Cardiac septum (tissue), 1 donor: ENCODE measurements at regions not wholly inside any gene's neighbourhood (a gene's known extent, or its start where the extent isn't known, plus 50 kb on each side); places are given as distances from the start of the nearest gene placed in this dataset.
A peak's percentile ranks its signal among the peaks of the same experiment; 100 is the strongest.
"Not testable (repeated sequence)": the region's sequence is repeated elsewhere in the genome, so short reads cannot be mapped to it uniquely, and the experiment has no call there.

Experiments
- DNase-seq: peaks from one replicate; pipeline ENCODE4 v3.0.0-alpha.2; 2020; ENCODE audit warnings: low spot score
- intact Hi-C: fragments of 100-400 bp; cut with DNase I; formaldehyde crosslinking; loops from one replicate; pipeline ENCODE4 v1.14.0; 2022
- donor health status: DM: no; HTN: no; CAD: no.

- DNase-seq: no peak
- intact Hi-C loops: no loop called here
These were observed 99.2 kb upstream of the RREB1 start for GRCh38 chr6:7008451-7008988.

DNA sequence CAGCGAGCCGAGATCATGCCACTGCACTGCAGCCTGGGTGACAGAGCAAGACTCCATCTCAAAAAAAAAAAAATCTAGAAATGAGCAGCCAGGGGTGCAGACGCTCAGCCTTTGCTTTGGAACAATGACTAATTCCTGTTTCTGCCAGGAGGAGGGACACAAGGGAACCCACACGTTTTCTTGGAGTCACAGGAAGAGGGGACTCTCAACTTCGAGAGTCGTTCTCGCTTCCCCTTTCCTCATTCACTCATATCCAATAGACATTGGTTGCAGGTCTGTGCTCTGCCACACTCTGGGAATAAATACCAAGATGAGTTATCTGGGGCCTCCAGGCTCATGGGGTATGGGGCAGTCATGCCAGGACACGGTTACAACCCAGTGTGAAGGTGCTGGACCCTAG is 91.5 kb upstream of the RREB1 start:
- DNase-seq: no peak

DNA sequence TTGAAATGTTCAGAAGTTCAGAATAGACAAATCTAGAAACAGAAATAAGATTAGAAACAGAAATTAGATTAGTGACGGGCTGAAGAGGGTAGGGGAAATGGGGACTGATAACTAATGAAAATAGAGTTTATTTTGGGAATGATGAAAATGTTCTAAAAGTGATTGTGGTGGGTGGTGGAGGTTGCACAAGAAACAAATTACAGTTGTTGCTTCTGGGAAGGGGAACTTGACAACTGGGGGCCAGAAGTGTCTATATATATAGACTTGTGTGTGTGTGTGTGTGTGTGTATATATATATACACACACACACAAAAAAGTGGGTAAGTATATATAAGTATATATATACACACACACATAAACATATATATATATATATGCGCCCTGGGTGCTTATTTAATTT is 86.5 kb upstream of the RREB1 start:
- no peak for DNase-seq
- intact Hi-C loops: no loop called here

More for the DNA sequence above, 91.5 kb upstream of the RREB1 start:
- intact Hi-C loops: no loop called here

DNA sequence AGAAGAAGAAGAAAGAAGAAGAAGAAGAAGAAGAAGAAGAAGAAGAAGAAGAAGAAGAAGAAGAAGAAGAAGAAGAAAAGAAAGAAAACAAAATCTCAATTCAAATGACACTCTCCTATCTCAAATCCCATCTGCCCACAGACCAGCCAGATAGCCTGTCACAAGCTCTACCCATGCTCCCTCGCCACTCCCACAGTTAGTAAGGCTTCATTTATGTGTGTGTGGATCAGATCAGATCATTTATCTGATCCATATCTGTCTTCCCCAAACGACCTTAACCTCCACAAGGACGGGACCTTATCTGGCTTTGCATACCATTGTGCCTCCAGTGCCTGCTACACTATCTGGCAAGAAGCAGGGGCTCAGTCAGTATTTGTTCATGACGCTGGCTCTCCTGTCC is 81.9 kb upstream of the RREB1 start:
- DNase-seq: no peak
- intact Hi-C loops: no loop called here

DNA sequence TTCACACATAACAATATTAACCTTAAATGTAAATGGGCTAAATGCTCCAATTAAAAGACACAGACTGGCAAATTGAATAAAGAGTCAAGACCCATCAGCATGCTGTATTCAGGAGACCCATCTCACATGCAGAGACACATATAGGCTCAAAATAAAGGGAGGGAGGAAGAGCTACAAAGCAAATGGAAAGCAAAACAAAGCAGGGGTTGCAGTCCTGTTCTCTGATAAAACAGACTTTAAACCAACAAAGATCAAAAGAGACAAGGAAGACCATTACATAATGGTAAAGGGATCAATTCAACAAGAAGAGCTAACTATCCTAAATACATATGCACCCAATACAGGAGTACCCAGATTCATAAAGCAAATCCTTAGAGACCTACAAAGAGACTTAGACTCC is 78.8 kb upstream of the RREB1 start:
- DNase-seq, intact Hi-C loops: not testable (repeated sequence)

DNA sequence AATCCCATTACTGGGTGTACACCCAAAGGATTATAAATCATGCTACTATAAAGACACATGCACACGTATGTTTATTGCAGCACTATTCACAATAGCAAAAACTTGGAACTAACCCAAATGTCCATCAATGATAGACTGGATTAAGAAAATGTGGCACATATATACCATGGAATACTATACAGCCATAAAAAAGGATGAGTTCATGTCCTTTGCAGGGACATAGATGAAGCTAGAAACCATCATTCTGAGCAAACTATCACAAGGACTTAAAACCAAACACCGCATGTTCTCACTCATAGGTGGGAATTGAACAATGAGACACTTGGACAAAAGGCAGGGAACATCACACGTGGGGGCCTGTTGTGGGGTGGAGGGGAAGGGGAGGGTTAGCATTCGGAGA is 76.8 kb upstream of the RREB1 start:
- intact Hi-C loops, DNase-seq: not testable (repeated sequence)

- no peak for DNase-seq
- intact Hi-C loops: no loop called here
These were observed 74.6 kb upstream of the RREB1 start for GRCh38 chr6:7033202-7033601.

DNA sequence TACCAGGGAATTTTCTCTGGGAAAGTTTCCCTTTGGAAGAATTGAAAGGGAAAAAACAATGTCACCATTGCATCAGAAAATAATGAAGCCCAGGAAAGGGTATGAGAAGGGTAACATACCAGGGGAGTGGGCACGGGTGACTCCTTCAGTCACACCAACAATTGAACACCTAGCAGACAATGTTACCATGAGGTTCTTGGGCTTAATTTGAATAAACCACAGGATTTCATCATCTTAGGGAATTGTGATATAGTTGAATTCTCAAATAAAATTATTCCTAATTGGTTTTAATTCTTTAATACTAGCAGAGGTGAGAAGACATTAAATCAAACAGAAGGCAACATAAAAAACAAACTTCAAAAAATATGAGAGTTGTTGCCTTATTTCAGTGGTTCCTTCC is 73.7 kb upstream of the RREB1 start:
- DNase-seq: no peak
- intact Hi-C loops: no loop called here

DNA sequence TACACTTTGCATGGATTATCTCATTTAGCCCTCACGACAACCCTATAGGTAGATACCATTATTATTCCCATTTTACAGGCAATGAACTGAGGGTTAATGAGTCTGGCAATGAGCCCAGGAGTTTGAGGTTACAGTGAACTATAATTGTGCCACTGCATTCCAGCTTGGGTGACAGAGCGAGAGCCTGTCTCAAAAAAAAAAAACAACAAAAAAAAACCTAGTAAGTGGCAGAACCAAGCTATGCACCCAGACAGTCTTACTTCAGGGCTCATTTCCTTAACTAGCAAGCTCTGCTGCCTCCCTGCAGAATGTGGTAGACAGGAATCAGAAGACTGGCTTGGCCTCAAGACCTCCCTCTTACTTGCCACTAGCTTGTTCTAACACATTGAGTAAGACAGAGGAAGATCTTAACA is 71.9 kb upstream of the RREB1 start:
- no peak for DNase-seq
- intact Hi-C loops: no loop called here

DNA sequence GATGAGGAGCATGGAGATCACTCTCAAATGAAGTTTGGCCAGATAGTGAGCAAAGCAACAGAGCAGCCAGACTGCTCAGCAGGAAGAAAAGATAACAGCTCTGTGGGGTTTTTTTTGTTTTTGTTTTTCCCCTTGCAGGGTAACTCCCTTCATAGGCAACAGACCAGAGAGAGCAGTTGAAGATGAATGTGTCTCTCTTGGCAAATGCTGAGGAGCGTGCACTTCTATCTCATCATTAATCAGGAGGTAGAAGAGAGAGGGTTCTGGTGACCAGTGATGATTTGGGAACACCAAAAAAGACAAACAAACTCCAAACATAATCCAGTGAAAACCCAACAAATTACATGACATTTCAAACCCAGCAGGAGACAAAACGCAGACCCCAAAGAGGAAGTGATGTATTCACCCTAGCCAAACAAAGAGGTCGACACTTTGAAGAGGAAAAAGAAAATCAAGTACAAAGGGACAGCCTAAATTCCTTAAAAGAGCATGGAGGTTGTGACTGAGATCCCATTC is 66.2 kb upstream of the RREB1 start:
- no peak for DNase-seq
- intact Hi-C loops: no loop called here

- intact Hi-C loops: no loop called here
- no peak for DNase-seq
These were observed 65.6 kb upstream of the RREB1 start for GRCh38 chr6:7042056-7042653.

GRCh38 chr6:7042654-7043545 is 64.9 kb upstream of the RREB1 start:
- no peak for DNase-seq
- intact Hi-C loops: no loop called here

DNA sequence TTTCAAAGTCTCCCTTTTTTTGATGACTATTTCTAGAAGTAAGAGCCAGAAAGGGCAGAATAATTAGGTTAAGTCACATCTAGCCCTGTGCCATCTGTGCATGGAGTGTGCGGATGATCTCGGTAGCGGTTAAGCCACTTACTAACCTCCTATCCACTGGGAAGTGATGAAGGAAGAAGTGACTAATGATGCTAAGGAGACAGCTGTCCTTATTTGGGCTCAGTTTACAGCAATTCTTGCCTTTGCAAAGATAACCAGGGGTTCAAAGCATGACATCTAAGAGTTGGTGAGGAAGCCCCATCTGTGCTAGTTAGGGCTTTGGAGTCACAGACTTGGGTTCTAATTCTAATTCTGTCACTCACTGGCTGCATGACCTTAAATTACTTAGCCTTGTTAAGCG is 62.4 kb upstream of the RREB1 start:
- DNase-seq: no peak

GRCh38 chr6:7045746-7046145 is 62.0 kb upstream of the RREB1 start:
- no peak for DNase-seq
- intact Hi-C loops: no loop called here

More for the DNA sequence above, 62.4 kb upstream of the RREB1 start:
- intact Hi-C loops: no loop called here

GRCh38 chr6:7047128-7047527 is 60.6 kb upstream of the RREB1 start:
- DNase-seq: no peak
- intact Hi-C loops: no loop called here

GRCh38 chr6:7047966-7048365 is 59.8 kb upstream of the RREB1 start:
- intact Hi-C loops: no loop called here
- no peak for DNase-seq

DNA sequence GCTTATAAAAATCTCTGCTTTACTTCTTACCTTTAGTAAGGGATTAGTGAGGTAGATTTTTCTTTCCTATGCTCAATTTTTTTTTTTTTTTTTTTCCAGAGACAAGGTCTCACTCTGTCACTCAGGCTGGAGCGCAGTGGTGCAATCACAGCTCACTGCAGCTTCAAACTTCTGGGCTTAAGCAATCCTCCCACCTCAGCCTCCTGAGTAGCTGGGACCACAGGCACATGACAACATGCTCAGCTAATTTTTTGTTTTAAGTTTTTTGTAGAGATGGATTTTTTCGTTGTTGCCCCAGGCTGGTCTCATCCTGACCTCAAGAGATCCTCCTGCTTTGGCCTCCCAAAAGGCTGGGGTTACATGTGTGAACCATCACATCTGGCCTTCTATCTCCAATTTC is 58.9 kb upstream of the RREB1 start:
- intact Hi-C loops: no loop called here
- no peak for DNase-seq

DNA sequence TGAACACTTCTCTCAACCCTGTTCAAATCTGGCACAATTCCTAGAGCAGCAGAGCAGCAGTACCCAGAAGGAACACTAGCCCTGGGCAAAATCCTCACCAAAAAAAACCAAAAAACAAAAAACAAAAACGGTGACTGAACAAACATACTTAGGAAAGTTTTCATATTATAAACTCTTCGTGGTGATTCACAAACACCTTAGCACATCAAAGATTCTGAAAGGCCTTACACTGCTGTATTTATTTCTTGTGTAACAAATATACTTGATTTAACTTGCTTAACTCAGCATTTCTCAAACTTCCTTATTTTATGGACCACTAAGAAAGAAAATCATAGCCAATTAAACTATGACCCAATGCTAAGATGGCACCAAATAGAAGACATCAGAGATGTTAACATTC is 57.8 kb upstream of the RREB1 start:
- intact Hi-C loops: no loop called here
- DNase-seq: no peak

- peak; percentile 79 for DNase-seq
- intact Hi-C loops: no loop called here
These were observed 56.6 kb upstream of the RREB1 start for GRCh38 chr6:7050872-7051779.
